ENCODE measurements at regions not wholly inside any gene's neighbourhood (a gene's known extent, or its start where the extent isn't known, plus 50 kb on each side); places are given as distances from the start of the nearest gene placed in this dataset.

DNA sequence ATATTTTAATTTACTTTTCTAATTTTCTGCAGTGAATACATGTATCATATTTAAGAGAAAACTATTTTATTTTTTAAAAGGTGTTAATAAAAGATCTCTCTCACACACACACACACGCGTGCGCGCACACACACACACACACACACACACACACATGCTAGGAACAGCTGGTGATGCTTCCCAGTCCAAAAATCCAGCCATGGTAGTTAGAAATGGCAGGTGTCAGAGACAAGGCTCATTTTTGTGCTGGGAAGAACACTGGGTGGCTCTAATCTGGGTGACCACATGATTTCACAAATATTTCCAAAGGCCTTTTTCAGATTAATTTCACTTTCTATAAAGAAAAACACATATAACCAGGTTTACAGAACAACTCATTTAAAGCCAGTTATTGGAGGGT lies 104.5 kb upstream of the NCK2 start:
- TF ChIP-seq JUN (CRISPR knock-in tag; IDR thresholded peaks at IDR 0.05), result no peak
- TF ChIP-seq USF1 (CRISPR knock-in tag; IDR thresholded peaks at IDR 0.05), result no peak
- TF ChIP-seq CTCF (IDR thresholded peaks at IDR 0.05), result no peak
- no peak for TF ChIP-seq SP1 (CRISPR knock-in tag; conservative IDR thresholded peaks at IDR 0.05)
- TF ChIP-seq, protein P1, sequence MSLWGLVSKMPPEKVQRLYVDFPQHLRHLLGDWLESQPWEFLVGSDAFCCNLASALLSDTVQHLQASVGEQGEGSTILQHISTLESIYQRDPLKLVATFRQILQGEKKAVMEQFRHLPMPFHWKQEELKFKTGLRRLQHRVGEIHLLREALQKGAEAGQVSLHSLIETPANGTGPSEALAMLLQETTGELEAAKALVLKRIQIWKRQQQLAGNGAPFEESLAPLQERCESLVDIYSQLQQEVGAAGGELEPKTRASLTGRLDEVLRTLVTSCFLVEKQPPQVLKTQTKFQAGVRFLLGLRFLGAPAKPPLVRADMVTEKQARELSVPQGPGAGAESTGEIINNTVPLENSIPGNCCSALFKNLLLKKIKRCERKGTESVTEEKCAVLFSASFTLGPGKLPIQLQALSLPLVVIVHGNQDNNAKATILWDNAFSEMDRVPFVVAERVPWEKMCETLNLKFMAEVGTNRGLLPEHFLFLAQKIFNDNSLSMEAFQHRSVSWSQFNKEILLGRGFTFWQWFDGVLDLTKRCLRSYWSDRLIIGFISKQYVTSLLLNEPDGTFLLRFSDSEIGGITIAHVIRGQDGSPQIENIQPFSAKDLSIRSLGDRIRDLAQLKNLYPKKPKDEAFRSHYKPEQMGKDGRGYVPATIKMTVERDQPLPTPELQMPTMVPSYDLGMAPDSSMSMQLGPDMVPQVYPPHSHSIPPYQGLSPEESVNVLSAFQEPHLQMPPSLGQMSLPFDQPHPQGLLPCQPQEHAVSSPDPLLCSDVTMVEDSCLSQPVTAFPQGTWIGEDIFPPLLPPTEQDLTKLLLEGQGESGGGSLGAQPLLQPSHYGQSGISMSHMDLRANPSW (CRISPR knock-in tag; conservative IDR thresholded peaks at IDR 0.05; ENCODE audit: low read depth), result no peak
- TF ChIP-seq, protein P2, sequence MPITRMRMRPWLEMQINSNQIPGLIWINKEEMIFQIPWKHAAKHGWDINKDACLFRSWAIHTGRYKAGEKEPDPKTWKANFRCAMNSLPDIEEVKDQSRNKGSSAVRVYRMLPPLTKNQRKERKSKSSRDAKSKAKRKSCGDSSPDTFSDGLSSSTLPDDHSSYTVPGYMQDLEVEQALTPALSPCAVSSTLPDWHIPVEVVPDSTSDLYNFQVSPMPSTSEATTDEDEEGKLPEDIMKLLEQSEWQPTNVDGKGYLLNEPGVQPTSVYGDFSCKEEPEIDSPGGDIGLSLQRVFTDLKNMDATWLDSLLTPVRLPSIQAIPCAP (CRISPR knock-in tag; IDR thresholded peaks at IDR 0.05), result no peak
- TF ChIP-seq, protein P3, sequence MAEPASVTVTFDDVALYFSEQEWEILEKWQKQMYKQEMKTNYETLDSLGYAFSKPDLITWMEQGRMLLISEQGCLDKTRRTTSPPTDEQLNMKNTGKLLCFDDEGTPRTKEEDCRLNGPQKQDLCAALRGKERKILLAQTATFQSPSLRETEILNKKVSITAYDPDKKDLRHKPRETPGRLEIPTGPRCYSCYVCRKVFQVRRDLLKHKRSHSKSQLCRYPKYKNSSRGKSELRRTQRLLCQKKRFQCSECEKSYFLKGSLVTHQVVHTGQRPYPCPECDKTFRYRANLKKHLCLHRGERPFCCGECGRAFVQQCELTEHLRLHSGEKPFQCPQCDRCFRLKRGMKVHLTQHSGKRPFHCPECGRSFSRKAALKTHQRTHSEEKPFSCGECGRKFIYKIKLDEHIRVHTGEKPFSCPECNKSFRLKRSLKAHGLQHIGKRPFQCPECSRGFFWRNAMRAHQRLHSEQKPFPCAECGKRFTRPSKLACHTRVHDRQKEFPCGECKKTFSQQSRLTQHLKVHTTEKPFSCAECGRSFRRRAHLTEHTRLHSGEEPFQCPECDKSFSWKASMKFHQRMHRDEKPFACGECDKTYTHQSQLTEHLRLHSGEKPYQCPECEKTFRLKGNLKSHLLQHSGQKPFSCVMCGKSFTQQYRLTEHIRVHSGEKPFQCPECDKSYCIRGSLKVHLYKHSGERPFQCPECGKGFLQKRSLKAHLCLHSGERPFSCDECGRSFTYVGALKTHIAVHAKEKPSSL (CRISPR knock-in tag; conservative IDR thresholded peaks at IDR 0.05), result no peak
- no peak for TF ChIP-seq GTF2I (CRISPR knock-in tag; conservative IDR thresholded peaks at IDR 0.05)
- TF ChIP-seq, protein P4, sequence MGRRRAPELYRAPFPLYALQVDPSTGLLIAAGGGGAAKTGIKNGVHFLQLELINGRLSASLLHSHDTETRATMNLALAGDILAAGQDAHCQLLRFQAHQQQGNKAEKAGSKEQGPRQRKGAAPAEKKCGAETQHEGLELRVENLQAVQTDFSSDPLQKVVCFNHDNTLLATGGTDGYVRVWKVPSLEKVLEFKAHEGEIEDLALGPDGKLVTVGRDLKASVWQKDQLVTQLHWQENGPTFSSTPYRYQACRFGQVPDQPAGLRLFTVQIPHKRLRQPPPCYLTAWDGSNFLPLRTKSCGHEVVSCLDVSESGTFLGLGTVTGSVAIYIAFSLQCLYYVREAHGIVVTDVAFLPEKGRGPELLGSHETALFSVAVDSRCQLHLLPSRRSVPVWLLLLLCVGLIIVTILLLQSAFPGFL (CRISPR knock-in tag; IDR thresholded peaks at IDR 0.05; ENCODE audit: borderline replicate concordance), result no peak

Data from WTC11 (cell line).